ENCODE measurements at regions not wholly inside any gene's neighbourhood (a gene's known extent, or its start where the extent isn't known, plus 50 kb on each side); places are given as distances from the start of the nearest gene placed in this dataset.

DNA sequence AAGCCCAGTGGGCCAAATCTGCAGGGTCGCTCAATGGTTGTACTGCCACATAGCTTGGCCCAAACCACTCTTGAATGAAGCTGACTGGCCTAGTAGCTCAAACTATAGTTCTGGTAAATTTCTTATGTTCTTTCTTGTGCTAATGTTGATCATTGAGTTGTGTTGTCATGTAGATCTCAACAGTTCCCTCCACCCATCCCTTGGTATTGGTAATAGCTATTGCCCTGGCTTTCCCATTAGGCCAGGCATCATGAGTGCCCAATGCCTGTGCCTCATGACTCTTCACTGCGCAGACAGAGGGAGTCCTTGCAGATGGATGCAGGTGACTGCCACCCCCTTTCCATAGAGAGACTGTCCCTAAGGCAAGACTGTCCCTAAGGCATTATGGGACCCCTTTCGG, 988.4 kb downstream of the KCNMA1 start:
- DNase-seq (ENCODE audit: low spot score): no peak
- BruUV-seq (replicated peaks): no TSS peak
- POLR2A ChIA-PET: no interaction called here
- H3K9me2 ChIP-seq (ENCODE audit: insufficient read depth, low read length): no peaks in the 10 kb centered on the region
- H3K9me3 ChIP-seq (ENCODE audit: low read length): no peaks in the 10 kb centered on the region
- no peaks in the 10 kb centered on the region for H3K79me2 ChIP-seq (ENCODE audit: insufficient read depth, low read depth, low read length)
- no peaks in the 10 kb centered on the region for H4K20me1 ChIP-seq (ENCODE audit: insufficient read depth, low read length)
- H2AFZ ChIP-seq (ENCODE audit: low read length): no peak overlapping the region
- intact Hi-C loops (cut with micrococcal nuclease; ENCODE audit: unreplicated experiment): no loop called here
- no peak overlapping the region for H3K27ac ChIP-seq (ENCODE audit: low read depth, low read length, poor library complexity, severe bottlenecking)
- H3K4me1 ChIP-seq (ENCODE audit: insufficient read depth, low read length, poor library complexity, severe bottlenecking): no peaks in the 10 kb centered on the region
- CTCF ChIA-PET (ENCODE audit: unreplicated experiment): no interaction called here
- no peak overlapping the region for H3K4me2 ChIP-seq (ENCODE audit: low read length)
- no peak for TF ChIP-seq EZH2phosphoT487 (IDR thresholded peaks at IDR 0.05; ENCODE audit: borderline replicate concordance, low read depth, low read length)
- TF ChIP-seq, protein P1, sequence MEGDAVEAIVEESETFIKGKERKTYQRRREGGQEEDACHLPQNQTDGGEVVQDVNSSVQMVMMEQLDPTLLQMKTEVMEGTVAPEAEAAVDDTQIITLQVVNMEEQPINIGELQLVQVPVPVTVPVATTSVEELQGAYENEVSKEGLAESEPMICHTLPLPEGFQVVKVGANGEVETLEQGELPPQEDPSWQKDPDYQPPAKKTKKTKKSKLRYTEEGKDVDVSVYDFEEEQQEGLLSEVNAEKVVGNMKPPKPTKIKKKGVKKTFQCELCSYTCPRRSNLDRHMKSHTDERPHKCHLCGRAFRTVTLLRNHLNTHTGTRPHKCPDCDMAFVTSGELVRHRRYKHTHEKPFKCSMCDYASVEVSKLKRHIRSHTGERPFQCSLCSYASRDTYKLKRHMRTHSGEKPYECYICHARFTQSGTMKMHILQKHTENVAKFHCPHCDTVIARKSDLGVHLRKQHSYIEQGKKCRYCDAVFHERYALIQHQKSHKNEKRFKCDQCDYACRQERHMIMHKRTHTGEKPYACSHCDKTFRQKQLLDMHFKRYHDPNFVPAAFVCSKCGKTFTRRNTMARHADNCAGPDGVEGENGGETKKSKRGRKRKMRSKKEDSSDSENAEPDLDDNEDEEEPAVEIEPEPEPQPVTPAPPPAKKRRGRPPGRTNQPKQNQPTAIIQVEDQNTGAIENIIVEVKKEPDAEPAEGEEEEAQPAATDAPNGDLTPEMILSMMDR (conservative IDR thresholded peaks at IDR 0.05; ENCODE audit: low read length): no peak
- no peaks in the 10 kb centered on the region for H3K36me3 ChIP-seq (ENCODE audit: insufficient read depth, low read length)
- H3K4me3 ChIP-seq (ENCODE audit: low read depth, low read length, poor library complexity, severe bottlenecking): no peak overlapping the region

DNA sequence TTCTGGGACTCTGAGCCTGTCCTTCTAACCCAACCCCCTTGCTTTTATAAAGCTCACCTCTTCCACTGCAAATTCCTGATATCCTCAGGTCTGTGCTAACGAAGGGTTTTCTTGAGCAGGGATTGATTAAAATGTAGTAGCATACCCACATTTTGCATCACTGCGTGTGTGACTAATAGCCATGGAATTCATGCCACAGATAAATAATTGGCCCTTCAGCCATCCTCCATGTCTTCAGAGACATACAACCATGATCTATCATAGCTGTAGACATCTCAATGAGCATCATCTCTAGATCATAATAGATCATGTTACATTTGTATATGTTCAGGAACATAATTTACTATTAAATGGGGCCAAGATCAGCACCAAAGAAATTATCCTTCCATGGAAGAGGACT, 990.3 kb downstream of the KCNMA1 start:
- POLR2A ChIA-PET: no interaction called here
- intact Hi-C loops (cut with micrococcal nuclease; ENCODE audit: unreplicated experiment): no loop called here
- H4K20me1 ChIP-seq (ENCODE audit: insufficient read depth, low read length): no peaks in the 10 kb centered on the region
- H3K4me1 ChIP-seq (ENCODE audit: insufficient read depth, low read length, poor library complexity, severe bottlenecking): no peaks in the 10 kb centered on the region
- no peaks in the 10 kb centered on the region for H3K9me3 ChIP-seq (ENCODE audit: low read length)
- no peak overlapping the region for H3K4me3 ChIP-seq (ENCODE audit: low read depth, low read length, poor library complexity, severe bottlenecking)
- no peaks in the 10 kb centered on the region for H3K9me2 ChIP-seq (ENCODE audit: insufficient read depth, low read length)
- CTCF ChIA-PET (ENCODE audit: unreplicated experiment): no interaction called here
- no peak for DNase-seq (ENCODE audit: low spot score)
- H3K27ac ChIP-seq (ENCODE audit: low read depth, low read length, poor library complexity, severe bottlenecking): no peak overlapping the region
- TF ChIP-seq EZH2phosphoT487 (IDR thresholded peaks at IDR 0.05; ENCODE audit: borderline replicate concordance, low read depth, low read length): no peak
- TF ChIP-seq, protein P1 (conservative IDR thresholded peaks at IDR 0.05; ENCODE audit: low read length): no peak
- no peak overlapping the region for H3K4me2 ChIP-seq (ENCODE audit: low read length)
- BruUV-seq (replicated peaks): no TSS peak
- no peaks in the 10 kb centered on the region for H3K79me2 ChIP-seq (ENCODE audit: insufficient read depth, low read depth, low read length)
- H2AFZ ChIP-seq (ENCODE audit: low read length): no peak overlapping the region
- no peaks in the 10 kb centered on the region for H3K36me3 ChIP-seq (ENCODE audit: insufficient read depth, low read length)

DNA sequence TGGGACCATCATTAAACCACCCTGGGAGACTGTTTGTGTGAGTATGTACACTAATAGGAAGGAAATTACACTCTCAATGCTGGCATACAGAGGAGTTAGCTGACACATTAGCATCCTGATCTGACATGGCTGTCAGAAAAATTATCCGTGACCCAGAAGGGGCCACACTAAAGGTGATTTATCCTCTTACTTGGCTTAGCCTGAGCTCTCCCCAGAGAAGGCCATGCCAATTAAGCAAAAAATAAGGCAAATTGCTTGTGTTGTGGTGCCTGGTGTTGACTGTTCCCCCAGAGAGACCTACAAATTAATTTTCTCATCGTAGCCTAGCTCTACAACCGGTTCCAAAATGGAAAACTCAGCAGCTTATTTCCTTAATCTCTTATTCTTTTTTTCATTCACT, 992.3 kb downstream of the KCNMA1 start:
- Histone ChIP-seq H3K4me2 (ENCODE audit: low read length) (no peak overlapping the region), H4K20me1 (ENCODE audit: insufficient read depth, low read length) (no peaks in the 10 kb centered on the region), H3K9me2 (ENCODE audit: insufficient read depth, low read length) (no peaks in the 10 kb centered on the region), H3K79me2 (ENCODE audit: insufficient read depth, low read depth, low read length) (no peaks in the 10 kb centered on the region), H2AFZ (ENCODE audit: low read length) (no peak overlapping the region), H3K9me3 (ENCODE audit: low read length) (no peaks in the 10 kb centered on the region), H3K4me1 (ENCODE audit: insufficient read depth, low read length, poor library complexity, severe bottlenecking) (no peaks in the 10 kb centered on the region), H3K27ac (ENCODE audit: low read depth, low read length, poor library complexity, severe bottlenecking) (no peak overlapping the region), H3K4me3 (ENCODE audit: low read depth, low read length, poor library complexity, severe bottlenecking) (no peak overlapping the region), H3K36me3 (ENCODE audit: insufficient read depth, low read length) (no peaks in the 10 kb centered on the region)
- no TSS peak for BruUV-seq (replicated peaks)
- TF ChIP-seq, protein P1 (conservative IDR thresholded peaks at IDR 0.05; ENCODE audit: low read length): no peak
- TF ChIP-seq EZH2phosphoT487 (IDR thresholded peaks at IDR 0.05; ENCODE audit: borderline replicate concordance, low read depth, low read length): no peak
- ChIA-PET CTCF (ENCODE audit: unreplicated experiment) (no interaction called here), POLR2A (no interaction called here)
- DNase-seq (ENCODE audit: low spot score): no peak
- intact Hi-C loops (cut with micrococcal nuclease; ENCODE audit: unreplicated experiment): no loop called here
